ENCODE measurements at regions not wholly inside any gene's neighbourhood (a gene's known extent, or its start where the extent isn't known, plus 50 kb on each side); places are given as distances from the start of the nearest gene placed in this dataset.

DNA sequence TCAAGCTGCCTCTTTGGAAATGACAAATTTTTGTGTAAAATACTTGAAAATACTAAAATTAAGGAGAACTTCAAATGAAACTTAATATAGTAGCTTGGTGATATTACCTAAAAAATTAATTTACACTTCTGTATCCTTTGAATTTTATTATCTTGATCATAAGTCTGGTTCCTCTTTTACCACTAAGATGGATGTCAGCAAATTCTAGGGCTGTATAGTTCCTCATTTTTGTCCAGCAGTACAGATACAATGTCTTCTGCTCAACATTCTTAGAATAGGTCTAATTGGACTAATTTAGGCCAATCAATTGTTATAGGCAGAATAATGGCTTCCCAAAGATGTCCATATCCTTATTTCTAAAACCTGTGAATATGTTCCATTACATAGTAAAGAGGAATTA is 1298.0 kb upstream of the RAG2 start:
- TF ChIP-seq, protein P1, sequence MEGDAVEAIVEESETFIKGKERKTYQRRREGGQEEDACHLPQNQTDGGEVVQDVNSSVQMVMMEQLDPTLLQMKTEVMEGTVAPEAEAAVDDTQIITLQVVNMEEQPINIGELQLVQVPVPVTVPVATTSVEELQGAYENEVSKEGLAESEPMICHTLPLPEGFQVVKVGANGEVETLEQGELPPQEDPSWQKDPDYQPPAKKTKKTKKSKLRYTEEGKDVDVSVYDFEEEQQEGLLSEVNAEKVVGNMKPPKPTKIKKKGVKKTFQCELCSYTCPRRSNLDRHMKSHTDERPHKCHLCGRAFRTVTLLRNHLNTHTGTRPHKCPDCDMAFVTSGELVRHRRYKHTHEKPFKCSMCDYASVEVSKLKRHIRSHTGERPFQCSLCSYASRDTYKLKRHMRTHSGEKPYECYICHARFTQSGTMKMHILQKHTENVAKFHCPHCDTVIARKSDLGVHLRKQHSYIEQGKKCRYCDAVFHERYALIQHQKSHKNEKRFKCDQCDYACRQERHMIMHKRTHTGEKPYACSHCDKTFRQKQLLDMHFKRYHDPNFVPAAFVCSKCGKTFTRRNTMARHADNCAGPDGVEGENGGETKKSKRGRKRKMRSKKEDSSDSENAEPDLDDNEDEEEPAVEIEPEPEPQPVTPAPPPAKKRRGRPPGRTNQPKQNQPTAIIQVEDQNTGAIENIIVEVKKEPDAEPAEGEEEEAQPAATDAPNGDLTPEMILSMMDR (IDR thresholded peaks at IDR 0.05) = no peak
- no peak for TF ChIP-seq POLR2A (IDR thresholded peaks at IDR 0.05)
